ENCODE measurements at regions not wholly inside any gene's neighbourhood (a gene's known extent, or its start where the extent isn't known, plus 50 kb on each side); places are given as distances from the start of the nearest gene placed in this dataset.
A peak's percentile ranks its signal among the peaks of the same experiment; 100 is the strongest.

DNA sequence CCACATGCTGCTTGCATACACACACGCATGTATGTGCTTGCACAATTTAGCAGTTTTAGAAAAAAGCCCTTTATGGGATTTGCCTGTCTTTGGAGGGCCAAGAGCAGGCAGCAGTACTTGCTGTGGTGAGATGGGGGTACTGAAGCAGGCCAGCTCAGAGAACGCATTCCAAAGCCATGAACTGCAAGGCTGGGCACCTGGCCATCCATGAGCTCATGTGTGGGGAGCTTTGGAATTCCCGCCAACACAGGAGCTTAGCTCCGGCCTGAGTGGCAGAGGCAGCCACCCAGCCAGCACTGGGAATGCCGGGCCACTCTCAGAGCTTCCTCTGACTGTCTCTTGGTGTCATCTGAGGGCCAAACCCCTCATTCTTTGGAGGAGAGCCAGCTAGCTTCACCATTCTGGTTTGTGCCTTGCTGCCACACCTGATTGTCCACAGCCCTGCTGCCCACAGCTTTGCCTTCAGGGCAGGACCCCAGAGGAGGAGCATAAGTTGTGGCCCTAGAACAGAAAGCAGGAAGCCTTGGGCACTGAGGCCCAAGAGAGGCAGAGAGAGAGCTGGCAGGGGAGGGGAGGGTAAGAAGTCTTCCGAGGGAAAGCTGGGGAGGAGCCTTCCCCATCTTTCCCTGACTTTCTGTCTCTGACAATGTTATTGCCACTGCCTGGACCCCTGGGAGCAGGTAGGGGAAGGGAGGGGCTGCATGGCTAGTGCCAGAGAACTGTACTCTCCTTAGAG lies 92.1 kb upstream of the POU3F1 start:
- TF ChIP-seq, protein P1, sequence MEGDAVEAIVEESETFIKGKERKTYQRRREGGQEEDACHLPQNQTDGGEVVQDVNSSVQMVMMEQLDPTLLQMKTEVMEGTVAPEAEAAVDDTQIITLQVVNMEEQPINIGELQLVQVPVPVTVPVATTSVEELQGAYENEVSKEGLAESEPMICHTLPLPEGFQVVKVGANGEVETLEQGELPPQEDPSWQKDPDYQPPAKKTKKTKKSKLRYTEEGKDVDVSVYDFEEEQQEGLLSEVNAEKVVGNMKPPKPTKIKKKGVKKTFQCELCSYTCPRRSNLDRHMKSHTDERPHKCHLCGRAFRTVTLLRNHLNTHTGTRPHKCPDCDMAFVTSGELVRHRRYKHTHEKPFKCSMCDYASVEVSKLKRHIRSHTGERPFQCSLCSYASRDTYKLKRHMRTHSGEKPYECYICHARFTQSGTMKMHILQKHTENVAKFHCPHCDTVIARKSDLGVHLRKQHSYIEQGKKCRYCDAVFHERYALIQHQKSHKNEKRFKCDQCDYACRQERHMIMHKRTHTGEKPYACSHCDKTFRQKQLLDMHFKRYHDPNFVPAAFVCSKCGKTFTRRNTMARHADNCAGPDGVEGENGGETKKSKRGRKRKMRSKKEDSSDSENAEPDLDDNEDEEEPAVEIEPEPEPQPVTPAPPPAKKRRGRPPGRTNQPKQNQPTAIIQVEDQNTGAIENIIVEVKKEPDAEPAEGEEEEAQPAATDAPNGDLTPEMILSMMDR (IDR thresholded peaks at IDR 0.05): peak; percentile 25
- intact Hi-C loops (cut with DNase I): no loop called here
- Histone ChIP-seq H3K27ac (peak overlapping the region; percentile 46), H3K4me1 (peaks cover 23% of the 10 kb centered on the region), H3K36me3 (no peaks in the 10 kb centered on the region), H3K9me3 (no peaks in the 10 kb centered on the region), H3K27me3 (ENCODE audit: low read depth) (peaks cover 78% of the 10 kb centered on the region), H3K4me3 (no peak overlapping the region)
- peak; percentile 87 to 94 for ATAC-seq
- peak; percentile 79 for DNase-seq

GRCh38 chr1:38137164-38137563 lies 90.6 kb upstream of the POU3F1 start:
- H3K27ac ChIP-seq: no peak overlapping the region
- H3K4me1 ChIP-seq: peaks cover 23% of the 10 kb centered on the region
- peaks cover 75% of the 10 kb centered on the region for H3K27me3 ChIP-seq (ENCODE audit: low read depth)
- H3K36me3 ChIP-seq: no peaks in the 10 kb centered on the region
- DNase-seq (no peak), ATAC-seq (no peak)
- TF ChIP-seq, protein P1 (IDR thresholded peaks at IDR 0.05): no peak
- no peaks in the 10 kb centered on the region for H3K9me3 ChIP-seq
- intact Hi-C loops (cut with DNase I): no loop called here
- no peak overlapping the region for H3K4me3 ChIP-seq

GRCh38 chr1:38135625-38136414 lies 89.2 kb upstream of the POU3F1 start:
- H3K9me3 ChIP-seq: no peaks in the 10 kb centered on the region
- no peak overlapping the region for H3K27ac ChIP-seq
- DNase-seq (no peak), ATAC-seq (no peak)
- peaks cover 23% of the 10 kb centered on the region for H3K4me1 ChIP-seq
- H3K36me3 ChIP-seq: no peaks in the 10 kb centered on the region
- intact Hi-C loops (cut with DNase I): no loop called here
- H3K4me3 ChIP-seq: no peak overlapping the region
- H3K27me3 ChIP-seq (ENCODE audit: low read depth): peaks cover 76% of the 10 kb centered on the region
- TF ChIP-seq, protein P1 (IDR thresholded peaks at IDR 0.05): no peak

DNA sequence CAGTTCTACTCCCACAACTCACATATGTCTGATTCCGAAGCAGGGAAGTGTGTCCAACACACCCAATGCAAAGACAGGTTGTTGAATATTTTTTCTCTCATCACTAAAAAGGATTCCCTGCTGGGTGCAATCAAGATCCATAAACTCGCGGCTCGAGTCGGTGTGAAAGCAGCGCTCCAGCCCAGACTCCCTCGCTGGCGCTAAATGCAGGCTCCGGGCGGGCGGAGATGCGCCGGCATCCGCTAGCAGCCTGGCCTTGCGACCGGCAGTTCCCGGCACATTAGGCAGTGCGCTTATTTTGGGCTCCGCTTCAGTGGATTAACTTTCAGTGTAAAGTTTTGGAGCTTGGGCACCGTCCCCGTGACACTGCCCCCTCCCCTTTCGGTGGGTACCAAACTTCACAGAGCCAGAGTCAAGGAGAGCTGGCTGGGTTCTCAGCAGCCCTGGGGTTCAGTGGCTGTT lies 87.7 kb upstream of the POU3F1 start:
- intact Hi-C loops (cut with DNase I): no loop called here
- peaks cover 69% of the 10 kb centered on the region for H3K27me3 ChIP-seq (ENCODE audit: low read depth)
- TF ChIP-seq, protein P1 (IDR thresholded peaks at IDR 0.05): no peak
- H3K36me3 ChIP-seq: no peaks in the 10 kb centered on the region
- H3K27ac ChIP-seq: no peak overlapping the region
- H3K9me3 ChIP-seq: no peaks in the 10 kb centered on the region
- peaks cover 13% of the 10 kb centered on the region for H3K4me1 ChIP-seq
- DNase-seq: no peak
- no peak for ATAC-seq
- H3K4me3 ChIP-seq: no peak overlapping the region

GRCh38 chr1:38133756-38134155 lies 87.2 kb upstream of the POU3F1 start:
- Histone ChIP-seq H3K27me3 (ENCODE audit: low read depth) (peaks cover 64% of the 10 kb centered on the region), H3K36me3 (no peaks in the 10 kb centered on the region), H3K27ac (no peak overlapping the region), H3K4me3 (no peak overlapping the region), H3K4me1 (peaks cover 7% of the 10 kb centered on the region), H3K9me3 (no peaks in the 10 kb centered on the region)
- intact Hi-C loops (cut with DNase I): no loop called here
- DNase-seq (no peak), ATAC-seq (no peak)
- TF ChIP-seq, protein P1 (IDR thresholded peaks at IDR 0.05): no peak
